GM10266 (cell line): ENCODE measurements at regions not wholly inside any gene's neighbourhood (a gene's known extent, or its start where the extent isn't known, plus 50 kb on each side); places are given as distances from the start of the nearest gene placed in this dataset.
"Not testable (repeated sequence)": the region's sequence is repeated elsewhere in the genome, so short reads cannot be mapped to it uniquely, and the experiment has no call there.

ENCODE experiments used
- DNase-seq: peaks from one replicate; pipeline ENCODE4 v3.0.0; 2012; ENCODE audit errors: extremely low spot score
- TF ChIP-seq, protein P1 (sequence below): IDR thresholded peaks from 2 replicates; pipeline ENCODE4 v1.5.1; 2012; ENCODE audit warnings: mild to moderate bottlenecking, low read depth; ENCODE audit not compliant: control insufficient read depth, insufficient read depth; ENCODE audit errors: missing control alignments

DNA sequence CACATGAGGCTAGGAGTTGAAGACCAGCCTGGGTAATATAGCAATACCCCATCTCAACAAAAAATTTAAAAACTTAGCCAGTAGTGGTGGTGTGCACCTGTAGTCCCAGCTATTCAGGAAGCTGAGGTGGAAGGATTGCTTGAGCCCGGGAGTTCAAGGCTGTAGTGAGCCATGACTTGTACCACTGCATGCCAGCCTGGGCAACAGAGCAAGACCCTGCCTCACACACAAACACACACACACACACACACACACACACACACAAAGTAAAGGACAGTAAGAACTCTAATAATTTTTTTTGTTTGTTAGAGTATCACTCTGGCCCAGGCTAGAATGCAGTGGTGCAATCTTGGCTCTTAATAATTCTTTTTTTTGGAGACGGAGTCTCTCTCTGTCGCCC, 138.0 kb upstream of the SOD1 start:
- DNase-seq, result no peak

DNA sequence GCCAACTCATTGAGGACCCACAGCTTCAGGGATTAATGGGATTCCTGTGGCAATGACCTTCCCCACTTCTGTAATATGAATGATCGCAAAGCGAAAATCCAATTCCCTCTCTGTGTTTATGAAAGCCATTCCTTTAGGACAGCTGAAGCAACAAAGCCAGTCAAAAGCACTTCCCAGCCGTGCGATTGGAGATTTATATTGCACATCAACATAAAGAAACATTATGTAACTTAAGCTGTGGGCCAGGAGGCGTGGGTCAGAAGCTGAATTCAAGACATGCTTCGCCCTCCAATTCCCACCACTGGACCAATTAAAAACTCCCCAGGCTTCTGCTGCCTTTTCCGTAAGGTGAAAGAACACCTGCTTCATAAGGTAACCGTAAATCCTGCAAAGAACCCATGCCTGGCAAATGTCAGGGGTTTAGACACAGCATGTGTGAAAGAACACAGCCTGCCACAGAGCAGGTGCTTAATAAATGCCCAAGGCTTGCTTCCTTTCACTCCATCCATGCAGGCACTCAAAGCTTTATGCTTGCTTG, 138.9 kb upstream of the SOD1 start:
- no peak for DNase-seq
- TF ChIP-seq, protein P1, sequence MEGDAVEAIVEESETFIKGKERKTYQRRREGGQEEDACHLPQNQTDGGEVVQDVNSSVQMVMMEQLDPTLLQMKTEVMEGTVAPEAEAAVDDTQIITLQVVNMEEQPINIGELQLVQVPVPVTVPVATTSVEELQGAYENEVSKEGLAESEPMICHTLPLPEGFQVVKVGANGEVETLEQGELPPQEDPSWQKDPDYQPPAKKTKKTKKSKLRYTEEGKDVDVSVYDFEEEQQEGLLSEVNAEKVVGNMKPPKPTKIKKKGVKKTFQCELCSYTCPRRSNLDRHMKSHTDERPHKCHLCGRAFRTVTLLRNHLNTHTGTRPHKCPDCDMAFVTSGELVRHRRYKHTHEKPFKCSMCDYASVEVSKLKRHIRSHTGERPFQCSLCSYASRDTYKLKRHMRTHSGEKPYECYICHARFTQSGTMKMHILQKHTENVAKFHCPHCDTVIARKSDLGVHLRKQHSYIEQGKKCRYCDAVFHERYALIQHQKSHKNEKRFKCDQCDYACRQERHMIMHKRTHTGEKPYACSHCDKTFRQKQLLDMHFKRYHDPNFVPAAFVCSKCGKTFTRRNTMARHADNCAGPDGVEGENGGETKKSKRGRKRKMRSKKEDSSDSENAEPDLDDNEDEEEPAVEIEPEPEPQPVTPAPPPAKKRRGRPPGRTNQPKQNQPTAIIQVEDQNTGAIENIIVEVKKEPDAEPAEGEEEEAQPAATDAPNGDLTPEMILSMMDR, result no peak

More for the DNA sequence above, 138.0 kb upstream of the SOD1 start:
- TF ChIP-seq, protein P1, result no peak

DNA sequence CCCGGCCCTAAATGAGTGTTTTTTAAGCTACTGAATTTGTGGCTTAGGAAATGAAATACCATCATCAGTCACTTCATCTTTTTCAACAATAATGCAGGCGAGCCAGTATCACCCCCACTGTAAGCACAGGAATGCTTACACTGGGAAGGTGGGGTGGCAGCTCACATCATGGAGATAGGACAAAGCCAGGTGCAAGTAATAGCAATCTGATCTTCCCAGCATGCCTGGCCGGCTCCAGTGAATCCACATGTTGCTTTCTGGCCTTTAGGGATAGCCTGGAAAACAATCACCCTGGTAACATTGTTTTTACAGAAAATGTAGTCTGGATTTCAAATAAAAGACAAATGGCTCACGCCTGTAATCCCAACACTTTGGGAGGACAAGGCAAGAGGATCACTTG, 140.9 kb upstream of the SOD1 start:
- no peak for DNase-seq
- TF ChIP-seq, protein P1, result no peak

DNA sequence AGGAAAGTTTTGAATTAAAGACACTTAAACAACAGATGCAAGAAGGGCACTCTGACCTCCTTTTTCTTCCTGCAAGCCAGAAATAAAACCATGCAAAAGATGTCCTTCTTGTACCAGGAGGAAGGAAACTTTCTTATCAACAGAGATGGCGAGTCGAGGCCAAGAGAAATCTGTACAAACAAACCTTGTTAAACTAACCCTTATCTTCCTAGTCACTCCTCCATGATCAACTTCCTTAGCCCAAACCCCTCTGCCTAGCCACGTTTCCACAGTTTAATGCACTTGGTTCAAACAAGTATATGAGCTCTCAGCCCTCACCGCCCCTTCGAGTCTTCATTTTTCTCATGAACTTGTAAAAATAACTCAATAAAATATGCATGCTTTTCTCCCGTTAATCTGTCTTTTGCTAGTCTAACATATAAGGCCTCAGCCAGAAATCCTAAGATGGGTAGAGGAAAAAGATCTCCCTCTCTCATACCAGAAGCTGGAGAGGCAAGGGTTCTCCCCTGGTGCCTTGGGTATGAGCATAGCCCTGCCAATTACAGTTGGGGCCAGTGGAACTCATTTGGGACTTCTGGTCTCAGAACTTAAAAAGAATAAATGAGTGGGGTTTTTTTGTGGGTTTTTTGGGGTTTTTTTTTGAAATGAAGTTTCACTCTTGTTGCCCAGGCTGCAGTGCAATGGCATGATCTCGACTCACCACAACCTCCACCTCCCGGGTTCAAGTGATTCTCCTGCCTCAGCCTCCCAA, 141.7 kb upstream of the SOD1 start:
- DNase-seq, result no peak
- TF ChIP-seq, protein P1, result no peak

DNA sequence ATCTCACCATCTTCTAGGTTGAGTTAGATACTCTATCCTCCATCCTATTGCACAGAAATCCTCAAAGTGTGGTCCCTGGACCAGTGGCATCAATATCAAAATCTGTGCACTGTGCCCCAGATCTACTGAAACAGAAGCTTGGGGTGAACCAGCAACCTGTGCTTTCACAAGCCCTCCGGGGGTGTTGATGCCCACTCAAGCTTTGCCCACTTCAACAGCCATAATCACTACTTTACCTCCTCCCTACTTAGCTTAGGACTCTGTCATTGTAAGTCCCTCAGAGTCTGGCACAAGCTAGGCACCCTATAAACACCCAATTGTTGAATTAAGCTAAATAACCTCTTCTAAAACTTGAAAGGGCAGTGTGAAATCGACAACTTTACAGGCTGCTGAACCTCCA, 144.2 kb upstream of the SOD1 start:
- TF ChIP-seq, protein P1, result no peak
- no peak for DNase-seq

DNA sequence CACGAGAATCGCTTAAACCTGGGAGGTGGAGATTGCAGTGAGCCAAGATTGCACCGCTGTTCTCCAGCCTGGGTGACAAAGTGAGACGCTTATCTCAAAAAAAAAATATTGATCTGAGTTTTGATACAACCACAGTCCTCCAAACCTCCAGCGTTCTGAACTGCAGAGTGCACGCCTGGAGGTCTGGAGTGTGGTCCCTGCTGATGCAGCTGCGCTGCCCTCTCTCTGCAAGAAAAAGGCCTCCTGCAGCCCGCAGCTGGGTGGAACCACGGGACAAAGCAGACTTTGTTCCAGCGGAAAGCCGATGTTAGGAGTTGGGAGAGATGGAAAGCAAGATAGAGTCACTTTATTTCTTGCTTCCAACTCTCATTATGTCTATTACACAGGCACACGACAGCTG, 144.9 kb upstream of the SOD1 start:
- no peak for DNase-seq
- TF ChIP-seq, protein P1, result no peak

DNA sequence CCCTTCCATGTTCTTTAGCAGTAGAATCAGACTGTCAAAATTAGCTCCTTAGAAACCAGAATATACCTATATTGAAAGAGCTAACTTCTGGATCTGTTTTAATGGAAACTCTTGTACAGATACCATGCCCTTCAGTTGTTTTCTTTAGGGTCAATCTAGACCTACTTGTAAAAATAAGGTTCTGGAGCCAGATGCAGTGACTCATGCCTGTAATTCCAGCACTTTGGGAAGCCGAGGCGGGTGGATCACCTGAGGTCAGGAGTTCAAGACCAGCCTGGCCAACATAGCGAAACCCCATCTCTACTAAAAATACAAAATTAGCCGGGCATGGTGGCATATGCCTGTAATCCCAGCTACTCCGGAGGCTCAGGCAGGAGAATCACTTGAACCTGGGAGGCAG, 146.0 kb upstream of the SOD1 start:
- not testable (repeated sequence) for DNase-seq

DNA sequence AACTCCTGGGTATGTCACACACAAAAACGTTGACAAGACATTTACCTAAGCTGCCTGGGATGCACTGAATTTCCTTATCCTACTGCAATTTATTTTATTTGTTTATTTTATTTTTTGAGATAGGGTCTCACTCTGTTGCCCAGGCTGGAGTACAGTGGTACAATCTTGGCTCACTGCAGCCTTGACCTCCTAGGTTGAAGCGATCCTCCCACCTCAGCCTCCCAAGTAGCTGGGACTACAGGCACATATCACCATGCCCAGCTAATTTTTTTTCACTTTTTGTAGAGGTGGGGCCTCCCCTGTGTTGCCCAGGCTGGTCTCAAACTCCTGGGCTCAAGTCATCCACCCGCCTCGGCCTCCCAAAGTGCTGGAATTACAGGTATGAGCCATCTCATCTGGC, 147.5 kb upstream of the SOD1 start:
- DNase-seq, result not testable (repeated sequence)
